C4-2B (cell line): ENCODE measurements at regions not wholly inside any gene's neighbourhood (a gene's known extent, or its start where the extent isn't known, plus 50 kb on each side); places are given as distances from the start of the nearest gene placed in this dataset.

ENCODE experiments used
- ZFX ChIP-seq: fragments of 450-650 bp; IDR thresholded peaks from 2 replicates; pipeline ENCODE4 v1.6.1; 2017
- TF ChIP-seq, protein P1 (sequence below): fragments of 450-650 bp; conservative IDR thresholded peaks from 2 replicates; pipeline ENCODE4 v1.5.1; 2017; ENCODE audit warnings: mild to moderate bottlenecking

DNA sequence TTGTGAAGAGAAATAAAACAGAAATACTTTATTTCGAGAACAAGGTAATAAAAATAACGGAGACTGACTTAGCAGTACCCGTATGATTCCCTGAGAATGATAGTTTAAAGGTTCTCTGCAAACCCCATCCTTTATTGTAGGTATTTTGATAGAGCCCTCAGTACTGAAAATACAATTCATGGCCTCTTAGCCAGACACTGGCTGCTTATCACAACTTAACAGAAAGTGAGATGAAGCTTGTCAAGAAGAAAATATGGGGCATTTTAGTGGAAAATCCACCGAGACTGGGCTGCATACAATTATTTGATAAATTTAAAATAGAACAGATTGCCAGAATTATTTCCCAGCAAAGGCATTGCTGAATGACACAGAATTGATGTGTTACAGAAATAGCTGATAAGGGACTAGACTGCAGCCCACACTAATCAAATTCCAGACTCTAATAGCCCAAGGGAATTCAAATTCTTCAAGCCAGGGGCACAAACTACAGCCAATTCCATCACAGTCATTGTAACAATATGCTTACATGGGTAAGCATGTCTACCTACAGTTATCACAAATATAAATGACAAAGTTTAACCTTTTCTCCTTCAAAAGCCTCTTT is 521.9 kb downstream of the PLOD2 start:
- TF ChIP-seq, protein P1, sequence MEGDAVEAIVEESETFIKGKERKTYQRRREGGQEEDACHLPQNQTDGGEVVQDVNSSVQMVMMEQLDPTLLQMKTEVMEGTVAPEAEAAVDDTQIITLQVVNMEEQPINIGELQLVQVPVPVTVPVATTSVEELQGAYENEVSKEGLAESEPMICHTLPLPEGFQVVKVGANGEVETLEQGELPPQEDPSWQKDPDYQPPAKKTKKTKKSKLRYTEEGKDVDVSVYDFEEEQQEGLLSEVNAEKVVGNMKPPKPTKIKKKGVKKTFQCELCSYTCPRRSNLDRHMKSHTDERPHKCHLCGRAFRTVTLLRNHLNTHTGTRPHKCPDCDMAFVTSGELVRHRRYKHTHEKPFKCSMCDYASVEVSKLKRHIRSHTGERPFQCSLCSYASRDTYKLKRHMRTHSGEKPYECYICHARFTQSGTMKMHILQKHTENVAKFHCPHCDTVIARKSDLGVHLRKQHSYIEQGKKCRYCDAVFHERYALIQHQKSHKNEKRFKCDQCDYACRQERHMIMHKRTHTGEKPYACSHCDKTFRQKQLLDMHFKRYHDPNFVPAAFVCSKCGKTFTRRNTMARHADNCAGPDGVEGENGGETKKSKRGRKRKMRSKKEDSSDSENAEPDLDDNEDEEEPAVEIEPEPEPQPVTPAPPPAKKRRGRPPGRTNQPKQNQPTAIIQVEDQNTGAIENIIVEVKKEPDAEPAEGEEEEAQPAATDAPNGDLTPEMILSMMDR, result no peak
- no peak for TF ChIP-seq ZFX
